Fibroblast of peridontal ligament (primary cell): ENCODE measurements at regions not wholly inside any gene's neighbourhood (a gene's known extent, or its start where the extent isn't known, plus 50 kb on each side); places are given as distances from the start of the nearest gene placed in this dataset.

Experiments
- DNase-seq: peaks from one replicate; pipeline ENCODE4 v3.0.0-alpha.2; 2010; ENCODE audit errors: extremely low read depth

- no peak for DNase-seq
Observed at GRCh38 chr2:150109912-150110311, 377.6 kb downstream of the RND3 start.

- DNase-seq, result no peak
Observed at GRCh38 chr2:150109028-150109427, 378.4 kb downstream of the RND3 start.

GRCh38 chr2:150107816-150108215 is 379.7 kb downstream of the RND3 start:
- DNase-seq, result peak; percentile 32

- no peak for DNase-seq
Observed at GRCh38 chr2:150107170-150107569, 380.3 kb downstream of the RND3 start.

GRCh38 chr2:150101947-150102346 is 385.5 kb downstream of the RND3 start:
- DNase-seq, result no peak

- DNase-seq, result no peak
Observed at GRCh38 chr2:150100834-150101233, 386.6 kb downstream of the RND3 start.

GRCh38 chr2:150100336-150100735 is 387.1 kb downstream of the RND3 start:
- DNase-seq, result no peak

- no peak for DNase-seq
Observed at GRCh38 chr2:150099805-150100204, 387.7 kb downstream of the RND3 start.

GRCh38 chr2:150097901-150098531 is 389.5 kb downstream of the RND3 start:
- peak; percentile 56 for DNase-seq

- no peak for DNase-seq
Observed at GRCh38 chr2:150097402-150097801, 390.1 kb downstream of the RND3 start.

GRCh38 chr2:150095361-150096095 is 391.9 kb downstream of the RND3 start:
- DNase-seq, result peak; percentile 47

- DNase-seq, result no peak
Observed at GRCh38 chr2:150091846-150092245, 395.6 kb downstream of the RND3 start.

GRCh38 chr2:150090031-150090430 is 397.4 kb downstream of the RND3 start:
- DNase-seq, result no peak

- DNase-seq, result no peak
Observed at GRCh38 chr2:150088538-150088937, 398.9 kb downstream of the RND3 start.

GRCh38 chr2:150085478-150085877 is 402.0 kb downstream of the RND3 start:
- DNase-seq, result no peak

GRCh38 chr2:150081775-150082481 is 405.5 kb downstream of the RND3 start:
- DNase-seq, result peak; percentile 59

- DNase-seq, result peak; percentile 47
Observed at GRCh38 chr2:150076281-150076680, 411.2 kb downstream of the RND3 start.

- DNase-seq, result peak; percentile 39
Observed at GRCh38 chr2:150075831-150076230, 411.6 kb downstream of the RND3 start.

- no peak for DNase-seq
Observed at GRCh38 chr2:150066490-150066889, 421.0 kb downstream of the RND3 start.

GRCh38 chr2:150063931-150064548 is 423.4 kb downstream of the RND3 start:
- no peak for DNase-seq

- DNase-seq, result peak; percentile 64
Observed at GRCh38 chr2:150063432-150063889, 424.0 kb downstream of the RND3 start.

GRCh38 chr2:150062416-150062815 is 425.1 kb downstream of the RND3 start:
- peak; percentile 73 for DNase-seq
